BJ (cell line): ENCODE measurements at regions not wholly inside any gene's neighbourhood (a gene's known extent, or its start where the extent isn't known, plus 50 kb on each side); places are given as distances from the start of the nearest gene placed in this dataset.
"Not testable (repeated sequence)": the region's sequence is repeated elsewhere in the genome, so short reads cannot be mapped to it uniquely, and the experiment has no call there.

ENCODE experiments used
- CTCF ChIA-PET: fragments of 350-600 bp; formaldehyde crosslinking; extraction: SDS; loops from one replicate; lab custom pipeline; 2021; ENCODE audit warnings: antibody characterized with exemption, inconsistent platforms; lab: Yijun Ruan, JAX
- POLR2A ChIA-PET: fragments of 300-600 bp; sonication (Branson Sonifier 250); formaldehyde crosslinking; extraction: SDS; loops from one replicate; lab custom pipeline; 2021; ENCODE audit warnings: antibody characterized with exemption; lab: Charles Lee
- DNase-seq: peaks from one replicate; pipeline ENCODE4 v3.0.0-alpha.2; 2011; ENCODE audit warnings: low read depth
- H3K27me3 ChIP-seq: 2 replicates; pipeline ENCODE4 v1.6.0; 2011; ENCODE audit warnings: low read length; ENCODE audit not compliant: control insufficient read depth, insufficient read depth
- H3K36me3 ChIP-seq: 2 replicates; pipeline ENCODE4 v1.5.1; 2011; ENCODE audit warnings: low read length; ENCODE audit not compliant: control insufficient read depth, insufficient read depth
- H3K4me3 ChIP-seq: 2 replicates; pipeline ENCODE4 v1.5.1; 2011; ENCODE audit warnings: low read depth, mild to moderate bottlenecking, control low read depth, low read length
- TF ChIP-seq, protein P1 (sequence below): IDR thresholded peaks from 2 replicates; pipeline ENCODE4 v1.5.1; 2011; ENCODE audit warnings: low read depth, mild to moderate bottlenecking, control low read depth, inconsistent platforms, low read length, moderate library complexity; ENCODE audit not compliant: insufficient read depth

DNA sequence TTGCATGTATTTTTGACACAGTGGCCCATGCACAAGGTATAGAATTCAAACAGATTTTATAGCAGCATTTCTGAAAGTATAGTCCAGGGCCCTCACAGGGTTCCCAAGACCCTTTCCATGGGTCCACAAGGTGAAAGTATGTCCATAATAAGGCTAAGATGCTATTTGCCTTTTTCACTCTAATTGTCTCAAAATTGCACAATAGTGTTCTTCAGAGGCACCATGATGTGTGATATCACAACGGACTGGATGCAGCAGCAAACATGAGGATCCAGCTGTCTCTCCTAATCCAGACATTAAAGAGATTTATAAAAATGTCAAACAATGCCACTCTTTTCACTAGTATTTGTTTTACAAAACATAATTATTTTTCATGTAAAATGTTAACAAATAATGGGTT lies 88.8 kb upstream of the PRDX6 start:
- TF ChIP-seq, protein P1, sequence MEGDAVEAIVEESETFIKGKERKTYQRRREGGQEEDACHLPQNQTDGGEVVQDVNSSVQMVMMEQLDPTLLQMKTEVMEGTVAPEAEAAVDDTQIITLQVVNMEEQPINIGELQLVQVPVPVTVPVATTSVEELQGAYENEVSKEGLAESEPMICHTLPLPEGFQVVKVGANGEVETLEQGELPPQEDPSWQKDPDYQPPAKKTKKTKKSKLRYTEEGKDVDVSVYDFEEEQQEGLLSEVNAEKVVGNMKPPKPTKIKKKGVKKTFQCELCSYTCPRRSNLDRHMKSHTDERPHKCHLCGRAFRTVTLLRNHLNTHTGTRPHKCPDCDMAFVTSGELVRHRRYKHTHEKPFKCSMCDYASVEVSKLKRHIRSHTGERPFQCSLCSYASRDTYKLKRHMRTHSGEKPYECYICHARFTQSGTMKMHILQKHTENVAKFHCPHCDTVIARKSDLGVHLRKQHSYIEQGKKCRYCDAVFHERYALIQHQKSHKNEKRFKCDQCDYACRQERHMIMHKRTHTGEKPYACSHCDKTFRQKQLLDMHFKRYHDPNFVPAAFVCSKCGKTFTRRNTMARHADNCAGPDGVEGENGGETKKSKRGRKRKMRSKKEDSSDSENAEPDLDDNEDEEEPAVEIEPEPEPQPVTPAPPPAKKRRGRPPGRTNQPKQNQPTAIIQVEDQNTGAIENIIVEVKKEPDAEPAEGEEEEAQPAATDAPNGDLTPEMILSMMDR, result no peak
- no peaks in the 10 kb centered on the region for H3K36me3 ChIP-seq
- H3K27me3 ChIP-seq, result no peaks in the 10 kb centered on the region
- POLR2A ChIA-PET, result no interaction called here
- CTCF ChIA-PET, result no interaction called here
- no peak for DNase-seq
- no peak overlapping the region for H3K4me3 ChIP-seq

DNA sequence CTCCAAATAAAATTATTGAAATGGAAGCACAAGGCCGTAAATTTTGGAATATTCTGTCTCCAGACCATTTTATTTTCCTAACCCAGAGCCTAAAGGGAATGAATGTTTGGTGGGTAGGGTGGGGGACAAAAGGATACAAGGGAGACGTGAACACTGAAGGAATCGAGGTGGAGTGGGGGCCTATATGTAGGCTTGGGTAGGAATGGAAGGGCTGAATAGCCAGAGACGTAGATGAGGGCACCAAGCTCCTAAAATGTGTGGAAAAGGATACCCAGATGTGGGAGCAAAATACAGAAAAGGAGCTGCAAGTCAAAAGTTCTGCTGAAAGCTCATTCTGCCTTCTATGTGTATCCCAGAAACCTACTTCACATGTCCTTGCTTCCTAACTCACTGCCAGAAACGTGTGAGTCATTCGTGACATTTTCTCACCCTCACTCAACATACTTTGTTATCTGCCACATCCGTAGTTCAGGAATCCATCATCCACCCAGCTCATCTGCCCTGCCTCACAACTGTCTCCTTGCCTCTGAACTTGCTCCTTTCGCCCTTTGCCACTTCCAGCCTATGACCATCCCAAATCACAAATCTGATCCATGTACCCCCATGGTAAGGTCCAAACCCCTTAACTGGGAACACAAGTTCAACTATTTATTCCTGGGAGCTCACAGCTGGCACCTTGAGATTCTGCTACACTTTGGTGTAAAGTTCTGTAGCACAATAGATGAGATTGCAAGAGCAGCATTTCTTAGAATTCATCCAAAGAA lies 84.1 kb upstream of the PRDX6 start:
- TF ChIP-seq, protein P1, result no peak
- H3K4me3 ChIP-seq, result no peak overlapping the region
- POLR2A ChIA-PET, result interaction anchor here (0.6 kb wide), 1 partner anchor 475 kb away, joined by 3 read pairs; the partner anchor contains the start of gene ZBTB37
- CTCF ChIA-PET, result interaction anchor here (0.8 to 1.2 kb wide), 3 partner anchors 9 to 107 kb away, joined by 3 to 4 read pairs (median 3); no protein-coding TSS in a partner anchor
- H3K27me3 ChIP-seq, result no peaks in the 10 kb centered on the region
- DNase-seq, result peak; percentile 70
- H3K36me3 ChIP-seq, result no peaks in the 10 kb centered on the region

- Histone ChIP-seq H3K4me3 (no peak overlapping the region), H3K36me3 (no peaks in the 10 kb centered on the region), H3K27me3 (no peaks in the 10 kb centered on the region)
- CTCF ChIA-PET, result interaction anchor here (0.8 to 1.2 kb wide), 2 partner anchors 9 to 10 kb away, joined by 3 to 4 read pairs; no protein-coding TSS in a partner anchor
- TF ChIP-seq, protein P1, result no peak
- POLR2A ChIA-PET, result interaction anchor here (0.6 kb wide), 1 partner anchor 475 kb away, joined by 3 read pairs; the partner anchor contains the start of gene ZBTB37
- DNase-seq, result no peak
These were observed 83.5 kb upstream of the PRDX6 start for GRCh38 chr1:173393659-173394000.

GRCh38 chr1:173394813-173395212 lies 82.3 kb upstream of the PRDX6 start:
- H3K4me3 ChIP-seq, H3K27me3 ChIP-seq, H3K36me3 ChIP-seq, POLR2A ChIA-PET, CTCF ChIA-PET, DNase-seq: not testable (repeated sequence)

DNA sequence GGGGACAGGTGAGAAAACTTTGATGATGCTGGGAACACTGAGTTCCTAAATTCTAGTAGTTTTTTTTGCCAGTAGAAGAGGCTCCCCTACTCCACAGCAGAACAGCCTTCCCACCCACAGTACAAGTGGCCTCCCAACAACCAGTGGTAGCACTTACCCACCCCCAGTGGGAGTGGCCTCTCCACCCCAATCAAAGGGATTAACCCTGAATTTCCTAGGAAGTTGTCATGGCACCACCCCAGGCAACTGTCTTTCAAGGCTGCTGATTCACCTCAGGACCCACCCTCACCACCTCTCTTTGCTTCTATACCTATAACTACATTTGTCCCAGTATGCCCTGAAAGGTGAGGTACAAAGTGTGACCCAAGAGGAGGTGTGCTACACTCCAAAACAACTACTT lies 81.4 kb upstream of the PRDX6 start:
- Histone ChIP-seq H3K27me3 (no peaks in the 10 kb centered on the region), H3K4me3 (no peak overlapping the region), H3K36me3 (no peaks in the 10 kb centered on the region)
- DNase-seq, result no peak
- ChIA-PET POLR2A (no interaction called here), CTCF (interaction anchor here (0.6 kb wide), 1 partner anchor 391 kb away, joined by 3 read pairs; no protein-coding TSS in a partner anchor)
- TF ChIP-seq, protein P1, result no peak
